Parathyroid adenoma (tissue), 2 donors: ENCODE measurements at regions not wholly inside any gene's neighbourhood (a gene's known extent, or its start where the extent isn't known, plus 50 kb on each side); places are given as distances from the start of the nearest gene placed in this dataset.

Experiments used
- H2AFZ ChIP-seq: fragments of 300-600 bp; sonication (generic); one replicate; pipeline ENCODE4 v1.7.0; 2017; ENCODE audit warnings: antibody characterized with exemption, mild to moderate bottlenecking
- H3K27ac ChIP-seq: fragments of 300-600 bp; sonication (generic); one replicate; pipeline ENCODE4 v1.7.0; 2017
- H3K27me3 ChIP-seq: fragments of 300-600 bp; sonication (generic); one replicate; pipeline ENCODE4 v1.7.0; 2017; ENCODE audit warnings: low read length; ENCODE audit not compliant: control insufficient read depth, insufficient read depth
- H3K36me3 ChIP-seq: fragments of 300-600 bp; sonication (generic); one replicate; pipeline ENCODE4 v1.7.0; 2017; ENCODE audit warnings: low read length; ENCODE audit not compliant: control insufficient read depth, insufficient read depth
- H3K4me1 ChIP-seq: fragments of 300-600 bp; sonication (generic); one replicate; pipeline ENCODE4 v1.7.0; 2017; ENCODE audit warnings: control low read depth
- H3K4me2 ChIP-seq: fragments of 300-600 bp; sonication (generic); one replicate; pipeline ENCODE4 v1.7.0; 2017; ENCODE audit warnings: low read length
- H3K4me3 ChIP-seq: fragments of 300-600 bp; sonication (generic); one replicate; pipeline ENCODE4 v1.7.0; 2017; ENCODE audit warnings: low read depth, low read length
- H3K79me2 ChIP-seq: fragments of 300-600 bp; sonication (generic); one replicate; pipeline ENCODE4 v1.7.0; 2017; ENCODE audit warnings: control low read depth
- H3K9ac ChIP-seq: fragments of 300-600 bp; sonication (generic); one replicate; pipeline ENCODE4 v1.7.0; 2017; ENCODE audit warnings: mild to moderate bottlenecking
- H3K9me3 ChIP-seq: fragments of 300-600 bp; sonication (generic); one replicate; pipeline ENCODE4 v1.7.0; 2017; ENCODE audit warnings: low read length; ENCODE audit not compliant: control insufficient read depth
- CTCF ChIP-seq: fragments of 300-600 bp; sonication (generic); IDR thresholded peaks from one replicate; pipeline ENCODE4 v1.7.0; 2017; ENCODE audit warnings: antibody characterized with exemption, mild to moderate bottlenecking
- donor health status: primary hyperparathyroidism.

GRCh38 chr6:163774485-163774884, 360.0 kb downstream of the QKI start:
- Histone ChIP-seq H3K9ac (no peak overlapping the region), H3K4me2 (no peak overlapping the region), H3K79me2 (no peaks in the 10 kb centered on the region), H3K27ac (no peak overlapping the region), H2AFZ (no peak overlapping the region), H3K36me3 (no peaks in the 10 kb centered on the region), H3K4me3 (no peak overlapping the region), H3K4me1 (no peaks in the 10 kb centered on the region), H3K9me3 (no peaks in the 10 kb centered on the region), H3K27me3 (no peaks in the 10 kb centered on the region)
- TF ChIP-seq CTCF: no peak

GRCh38 chr6:163773646-163774045, 359.1 kb downstream of the QKI start:
- TF ChIP-seq CTCF: no peak
- Histone ChIP-seq H2AFZ (no peak overlapping the region), H3K4me2 (no peak overlapping the region), H3K36me3 (no peaks in the 10 kb centered on the region), H3K27me3 (no peaks in the 10 kb centered on the region), H3K4me1 (no peaks in the 10 kb centered on the region), H3K4me3 (no peak overlapping the region), H3K79me2 (no peaks in the 10 kb centered on the region), H3K9ac (no peak overlapping the region), H3K27ac (no peak overlapping the region), H3K9me3 (no peaks in the 10 kb centered on the region)

- no peaks in the 10 kb centered on the region for H3K79me2 ChIP-seq
- no peaks in the 10 kb centered on the region for H3K27me3 ChIP-seq
- no peaks in the 10 kb centered on the region for H3K36me3 ChIP-seq
- no peaks in the 10 kb centered on the region for H3K9me3 ChIP-seq
- no peaks in the 10 kb centered on the region for H3K4me1 ChIP-seq
- H3K9ac ChIP-seq: no peak overlapping the region
- no peak overlapping the region for H3K4me3 ChIP-seq
- no peak overlapping the region for H2AFZ ChIP-seq
- no peak overlapping the region for H3K27ac ChIP-seq
- no peak for TF ChIP-seq CTCF
- H3K4me2 ChIP-seq: no peak overlapping the region
Observed at GRCh38 chr6:163772701-163773100, 358.2 kb downstream of the QKI start.

GRCh38 chr6:163771180-163771579, 356.7 kb downstream of the QKI start:
- H3K36me3 ChIP-seq: no peaks in the 10 kb centered on the region
- no peak overlapping the region for H3K4me2 ChIP-seq
- H3K4me1 ChIP-seq: no peaks in the 10 kb centered on the region
- no peak overlapping the region for H2AFZ ChIP-seq
- no peak for TF ChIP-seq CTCF
- H3K9me3 ChIP-seq: no peaks in the 10 kb centered on the region
- H3K79me2 ChIP-seq: no peaks in the 10 kb centered on the region
- no peak overlapping the region for H3K9ac ChIP-seq
- H3K4me3 ChIP-seq: no peak overlapping the region
- no peaks in the 10 kb centered on the region for H3K27me3 ChIP-seq
- no peak overlapping the region for H3K27ac ChIP-seq

- Histone ChIP-seq H3K9me3 (no peaks in the 10 kb centered on the region), H3K27me3 (no peaks in the 10 kb centered on the region), H3K79me2 (no peaks in the 10 kb centered on the region), H2AFZ (no peak overlapping the region), H3K36me3 (no peaks in the 10 kb centered on the region), H3K4me3 (no peak overlapping the region), H3K4me1 (peaks cover 4% of the 10 kb centered on the region), H3K9ac (no peak overlapping the region), H3K4me2 (no peak overlapping the region), H3K27ac (no peak overlapping the region)
- TF ChIP-seq CTCF: no peak
Observed at GRCh38 chr6:163768905-163769304, 354.4 kb downstream of the QKI start.
